MM.1S (cell line): ENCODE measurements at regions not wholly inside any gene's neighbourhood (a gene's known extent, or its start where the extent isn't known, plus 50 kb on each side); places are given as distances from the start of the nearest gene placed in this dataset.
"Not testable (repeated sequence)": the region's sequence is repeated elsewhere in the genome, so short reads cannot be mapped to it uniquely, and the experiment has no call there.

Experiments used
- DNase-seq: peaks from one replicate; pipeline ENCODE4 v3.0.0-alpha.2; 2015
- H2AFZ ChIP-seq: fragments of 300-600 bp; sonication (generic); 2 replicates; pipeline ENCODE4 v1.6.0; 2016; ENCODE audit warnings: antibody characterized with exemption, low read length
- H3F3A ChIP-seq: fragments of 300-600 bp; sonication (generic); 2 replicates; pipeline ENCODE4 v1.6.1; 2016; ENCODE audit warnings: mild to moderate bottlenecking, antibody characterized with exemption, low read length, moderate library complexity, mixed read lengths; ENCODE audit not compliant: insufficient read depth
- H3K27ac ChIP-seq: fragments of 300-600 bp; sonication (generic); 2 replicates; pipeline ENCODE4 v1.5.1; 2016; ENCODE audit warnings: mild to moderate bottlenecking, low read length
- H3K27me3 ChIP-seq: fragments of 300-600 bp; sonication (generic); replicated peaks from 2 replicates; pipeline ENCODE4 v1.6.0; 2016; ENCODE audit warnings: low read length; ENCODE audit not compliant: insufficient read depth
- H3K36me3 ChIP-seq: fragments of 300-600 bp; sonication (generic); replicated peaks from 2 replicates; pipeline ENCODE4 v1.6.1; 2016; ENCODE audit warnings: mild to moderate bottlenecking, low read length, mixed read lengths; ENCODE audit not compliant: insufficient read depth
- H3K4me1 ChIP-seq: fragments of 300-600 bp; sonication (generic); 2 replicates; pipeline ENCODE4 v1.6.1; 2016; ENCODE audit warnings: low read length, mixed read lengths
- H3K4me2 ChIP-seq: fragments of 300-600 bp; sonication (generic); 2 replicates; pipeline ENCODE4 v1.6.0; 2016; ENCODE audit warnings: low read depth, low read length
- H3K4me3 ChIP-seq: fragments of 300-600 bp; sonication (generic); 2 replicates; pipeline ENCODE4 v1.5.1; 2016; ENCODE audit warnings: low read length, mixed read lengths
- H3K79me2 ChIP-seq: fragments of 300-600 bp; sonication (generic); 2 replicates; pipeline ENCODE4 v1.6.1; 2016; ENCODE audit warnings: mixed run types, low read length, mixed read lengths
- H3K9ac ChIP-seq: fragments of 300-600 bp; sonication (generic); 2 replicates; pipeline ENCODE4 v1.6.1; 2016; ENCODE audit warnings: low read length, mixed read lengths
- H3K9me2 ChIP-seq: fragments of 300-600 bp; sonication (generic); replicated peaks from 2 replicates; pipeline ENCODE4 v1.6.1; 2016; ENCODE audit warnings: mild to moderate bottlenecking, low read length, mixed read lengths; ENCODE audit not compliant: insufficient read depth
- H3K9me3 ChIP-seq: fragments of 300-600 bp; sonication (generic); replicated peaks from 2 replicates; pipeline ENCODE4 v1.6.1; 2016; ENCODE audit warnings: mild to moderate bottlenecking, low read length, mixed read lengths; ENCODE audit not compliant: insufficient read depth
- H4K20me1 ChIP-seq: fragments of 300-600 bp; sonication (generic); 2 replicates; pipeline ENCODE4 v1.6.1; 2016; ENCODE audit warnings: mild to moderate bottlenecking, low read length, moderate library complexity, mixed read lengths; ENCODE audit not compliant: insufficient read depth
- EZH2 ChIP-seq: fragments of 300-600 bp; sonication (generic); optimal IDR thresholded peaks from 2 replicates; pipeline ENCODE3; 2017; ENCODE audit warnings: low read depth, mild to moderate bottlenecking, antibody characterized with exemption, low read length, mixed read lengths
- EZH2phosphoT487 ChIP-seq: fragments of 300-600 bp; sonication (generic); IDR thresholded peaks from 2 replicates; pipeline ENCODE4 v1.6.1; 2018; ENCODE audit warnings: antibody characterized with exemption, low read length
- TF ChIP-seq, protein P1 (sequence below): fragments of 300-600 bp; sonication (generic); IDR thresholded peaks from 2 replicates; pipeline ENCODE4 v1.5.1; 2016; ENCODE audit warnings: antibody characterized with exemption, low read length, mixed read lengths

DNA sequence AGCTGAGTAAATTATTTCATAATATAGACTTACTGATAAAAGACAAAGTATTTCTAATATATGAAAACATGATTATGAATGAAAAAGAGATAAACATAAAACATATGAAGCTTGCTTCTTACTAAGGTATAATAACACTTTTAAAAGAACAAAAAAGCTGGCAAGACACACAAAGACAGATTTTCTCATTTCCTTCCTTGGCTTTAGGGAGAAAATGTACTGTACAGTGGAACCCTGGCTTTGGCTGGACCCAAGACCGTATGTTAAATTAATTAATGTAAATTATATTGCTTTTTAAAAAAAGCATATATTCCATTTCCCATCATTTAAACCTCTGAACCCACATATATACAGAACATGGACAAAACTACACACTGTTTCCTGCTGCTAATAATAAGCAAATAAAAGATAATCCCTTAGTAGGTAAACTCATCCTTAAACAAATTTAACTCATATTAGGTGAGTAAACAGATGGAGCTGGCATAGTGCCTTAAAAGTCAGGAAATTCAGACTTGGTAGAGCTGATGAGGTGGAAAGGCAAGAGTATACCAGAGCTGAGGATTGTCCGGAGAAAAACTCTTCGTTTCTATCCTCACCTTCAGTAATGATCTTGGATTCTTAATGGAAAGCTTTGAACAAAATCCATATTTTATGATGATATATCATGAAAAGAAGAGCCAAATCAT, 1016.4 kb upstream of the KCND2 start:
- H3K9me3 ChIP-seq, result no peaks in the 10 kb centered on the region
- H3K36me3 ChIP-seq, result no peaks in the 10 kb centered on the region
- no peaks in the 10 kb centered on the region for H4K20me1 ChIP-seq
- no peak overlapping the region for H2AFZ ChIP-seq
- H3K9me2 ChIP-seq, result no peaks in the 10 kb centered on the region
- no peak overlapping the region for H3K9ac ChIP-seq
- H3K4me2 ChIP-seq, result no peak overlapping the region
- H3K79me2 ChIP-seq, result no peaks in the 10 kb centered on the region
- no peaks in the 10 kb centered on the region for H3F3A ChIP-seq
- H3K27me3 ChIP-seq, result no peaks in the 10 kb centered on the region
- no peak overlapping the region for H3K4me3 ChIP-seq
- no peak for DNase-seq
- H3K27ac ChIP-seq, result no peak overlapping the region
- peaks cover 12% of the 10 kb centered on the region for H3K4me1 ChIP-seq
- TF ChIP-seq EZH2, result no peak
- TF ChIP-seq EZH2phosphoT487, result no peak
- TF ChIP-seq, protein P1, sequence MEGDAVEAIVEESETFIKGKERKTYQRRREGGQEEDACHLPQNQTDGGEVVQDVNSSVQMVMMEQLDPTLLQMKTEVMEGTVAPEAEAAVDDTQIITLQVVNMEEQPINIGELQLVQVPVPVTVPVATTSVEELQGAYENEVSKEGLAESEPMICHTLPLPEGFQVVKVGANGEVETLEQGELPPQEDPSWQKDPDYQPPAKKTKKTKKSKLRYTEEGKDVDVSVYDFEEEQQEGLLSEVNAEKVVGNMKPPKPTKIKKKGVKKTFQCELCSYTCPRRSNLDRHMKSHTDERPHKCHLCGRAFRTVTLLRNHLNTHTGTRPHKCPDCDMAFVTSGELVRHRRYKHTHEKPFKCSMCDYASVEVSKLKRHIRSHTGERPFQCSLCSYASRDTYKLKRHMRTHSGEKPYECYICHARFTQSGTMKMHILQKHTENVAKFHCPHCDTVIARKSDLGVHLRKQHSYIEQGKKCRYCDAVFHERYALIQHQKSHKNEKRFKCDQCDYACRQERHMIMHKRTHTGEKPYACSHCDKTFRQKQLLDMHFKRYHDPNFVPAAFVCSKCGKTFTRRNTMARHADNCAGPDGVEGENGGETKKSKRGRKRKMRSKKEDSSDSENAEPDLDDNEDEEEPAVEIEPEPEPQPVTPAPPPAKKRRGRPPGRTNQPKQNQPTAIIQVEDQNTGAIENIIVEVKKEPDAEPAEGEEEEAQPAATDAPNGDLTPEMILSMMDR, result no peak

DNA sequence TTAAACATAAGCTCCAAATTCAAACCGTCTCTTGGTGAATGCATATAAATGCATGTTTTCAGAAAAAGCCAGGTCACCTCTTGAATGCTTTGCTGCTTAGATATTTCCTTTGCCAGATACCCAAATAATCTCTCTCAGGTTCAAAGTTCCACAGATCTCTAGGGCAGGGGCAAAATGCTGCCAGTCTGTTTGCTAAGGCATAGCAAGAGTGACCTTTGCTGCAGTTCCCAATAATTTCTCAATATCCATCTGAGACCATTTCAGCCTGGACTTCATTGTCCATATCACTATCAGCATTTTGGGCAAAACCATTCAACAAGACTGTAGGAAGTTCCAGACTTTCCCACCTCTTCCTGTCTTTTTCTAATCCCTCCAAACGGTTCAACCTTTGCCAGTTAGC, 1006.2 kb upstream of the KCND2 start:
- H2AFZ ChIP-seq, H3K4me3 ChIP-seq, H3K79me2 ChIP-seq, H3K27me3 ChIP-seq, H3K9me2 ChIP-seq, H3K4me2 ChIP-seq, H3K36me3 ChIP-seq, H3K27ac ChIP-seq, H4K20me1 ChIP-seq, H3K4me1 ChIP-seq, H3K9ac ChIP-seq, DNase-seq, H3F3A ChIP-seq, H3K9me3 ChIP-seq: not testable (repeated sequence)

DNA sequence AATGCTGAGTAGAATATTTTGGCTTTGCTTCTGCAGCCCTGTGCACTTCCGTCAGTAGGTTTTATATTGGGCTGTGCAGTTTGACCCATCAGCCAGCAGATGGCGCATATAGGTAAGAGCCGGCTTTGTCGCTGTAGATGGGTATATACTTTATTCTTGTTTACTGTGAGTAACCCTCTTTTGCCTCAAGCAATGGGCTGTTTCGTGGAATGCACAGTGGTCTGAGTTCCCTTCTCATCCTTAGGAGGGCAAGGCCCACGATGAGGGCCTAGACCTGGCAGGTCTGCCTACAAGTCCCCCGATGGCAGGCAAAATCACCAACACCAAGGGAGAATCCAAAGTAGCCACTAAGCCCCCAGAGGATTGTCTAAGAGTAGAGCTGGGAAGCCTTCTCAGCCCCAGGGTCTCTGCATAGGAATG, 1002.9 kb upstream of the KCND2 start:
- Histone ChIP-seq H4K20me1 (no peaks in the 10 kb centered on the region), H3K4me1 (no peaks in the 10 kb centered on the region), H2AFZ (peak overlapping the region; percentile 7), H3K79me2 (no peaks in the 10 kb centered on the region), H3K9me2 (no peaks in the 10 kb centered on the region), H3K9ac (no peak overlapping the region), H3F3A (no peaks in the 10 kb centered on the region), H3K4me2 (no peak overlapping the region), H3K36me3 (no peaks in the 10 kb centered on the region), H3K27ac (no peak overlapping the region), H3K27me3 (no peaks in the 10 kb centered on the region), H3K9me3 (no peaks in the 10 kb centered on the region), H3K4me3 (no peak overlapping the region)
- TF ChIP-seq EZH2phosphoT487 (no peak), EZH2 (no peak)
- TF ChIP-seq, protein P1, result peak; percentile 99
- DNase-seq, result peak; percentile 84

DNA sequence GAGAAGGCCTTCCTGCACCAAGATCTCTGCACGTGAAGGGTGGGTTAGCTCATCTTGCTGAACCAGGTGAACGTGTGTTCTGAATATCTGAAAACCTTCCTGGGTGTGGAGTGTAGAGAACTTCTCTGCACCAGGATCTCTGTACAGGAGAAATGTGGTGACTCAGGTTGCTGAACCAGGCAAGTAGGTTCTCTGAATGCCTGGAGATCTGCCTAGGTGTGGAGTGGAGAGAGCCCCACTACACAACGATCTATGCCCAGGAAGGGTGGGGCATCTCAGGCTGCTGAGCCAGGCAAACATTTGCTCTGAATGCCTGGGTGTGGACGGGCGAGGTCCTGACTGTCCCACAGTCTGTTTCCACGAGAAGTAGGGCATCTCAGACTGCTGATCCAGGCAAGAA, 1002.3 kb upstream of the KCND2 start:
- Histone ChIP-seq H4K20me1 (no peaks in the 10 kb centered on the region), H3K4me1 (no peaks in the 10 kb centered on the region), H3K4me3 (no peak overlapping the region), H3F3A (no peaks in the 10 kb centered on the region), H2AFZ (peak overlapping the region; percentile 7; the same call in 1 of the 2 replicates), H3K27me3 (no peaks in the 10 kb centered on the region), H3K36me3 (no peaks in the 10 kb centered on the region), H3K79me2 (no peaks in the 10 kb centered on the region), H3K9me2 (no peaks in the 10 kb centered on the region), H3K27ac (no peak overlapping the region), H3K4me2 (no peak overlapping the region), H3K9me3 (no peaks in the 10 kb centered on the region), H3K9ac (no peak overlapping the region)
- DNase-seq, result no peak
- TF ChIP-seq EZH2, result no peak
- TF ChIP-seq, protein P1, result no peak
- no peak for TF ChIP-seq EZH2phosphoT487
